Pancreas (tissue), 10 donors: ENCODE measurements at regions not wholly inside any gene's neighbourhood (a gene's known extent, or its start where the extent isn't known, plus 50 kb on each side); places are given as distances from the start of the nearest gene placed in this dataset.

Source experiments
- ATAC-seq, 4 donors: fragments of 200-7000 bp; cut with Tn5 transposase; one replicate each; pipeline versions ENCODE4 v1.8.0 to v1.9.1; 2020; ENCODE audit warnings: mild to moderate bottlenecking in 4 of 4, moderate library complexity in 4 of 4
- DNase-seq, 6 donors: peaks; one replicate each; pipeline ENCODE4 v3.0.0-alpha.2; 2020
- FAIRE-seq: peaks from 2 replicates; lab custom pipeline; 2012; peaks lifted over from hg19 to GRCh38; lab: Jason Lieb, UNC
- H3K27ac ChIP-seq, 4 donors: fragments of 200-600 bp; sonication (generic); 1 replicate in 3 of 4; 2 replicates in 1 of 4; pipeline versions ENCODE4 v1.5.0 to v1.8.0; 2020
- H3K27me3 ChIP-seq, 4 donors: fragments of 200-600 bp; one replicate each; pipeline ENCODE4 v1.8.0; 2021
- H3K36me3 ChIP-seq, 3 donors: fragments of 200-600 bp; sonication (generic) in 1 of 3; one replicate each; pipeline versions ENCODE4 v1.5.0 to v1.8.0; 2020 to 2021
- H3K4me1 ChIP-seq, 3 donors: fragments of 200-600 bp; one replicate each; pipeline ENCODE4 v1.8.0; 2021
- H3K4me3 ChIP-seq, 4 donors: fragments of 200-600 bp; sonication (generic) in 2 of 4; one replicate each; pipeline versions ENCODE4 v1.5.0 to v1.8.0; 2020 to 2021
- H3K9me3 ChIP-seq, 4 donors: fragments of 200-600 bp; one replicate each; pipeline ENCODE4 v1.8.0; 2021
- CTCF ChIP-seq, 4 donors: fragments of 200-600 bp; sonication (generic) in 3 of 4; IDR thresholded peaks; one replicate each; pipeline versions ENCODE4 v1.5.0 to v1.8.0; 2021; ENCODE audit warnings: antibody characterized with exemption in 4 of 4
- WGBS, 2 donors: extraction: QIAGEN DNeasy Blood & Tissue Kit; methylation state at CpG; one replicate each; pipeline ENCODE4 v1.1.7; 2013; 5-methylcytosine and 5-hydroxymethylcytosine counted together
- intact Hi-C, 3 donors: fragments of 100-400 bp; cut with DNase I; formaldehyde crosslinking; loops; one replicate each; pipeline versions ENCODE4 v1.11.1 to v1.14.2; 2022
- donor health status: healthy with polysubstance abuse.
- donor health status: DM: no; HTN: no; CAD: no; lungs with moderate emphysema.
- donor health status: DM: no; HTN: no; CAD: no.
- donor health status: control.
- donor health status: control.
- donor health status: Bipolar disorder and iron deficiency.
- donor health status: DM: yes; HTN: yes; CAD: no.
- donor health status: DM: no; HTN: no; CAD: no.
- donor health status: DM: no; HTN: no; CAD: no.
- donor health status: DM: yes; HTN: yes; CAD: no.

GRCh38 chr1:30120245-30121000 lies 603.0 kb downstream of the MATN1 start:
- intact Hi-C loops = no loop called here
- Histone ChIP-seq H3K4me1 (no peaks in the 10 kb centered on the region), H3K4me3 (no peak overlapping the region), H3K9me3 (no peaks in the 10 kb centered on the region), H3K27me3 (no peaks in the 10 kb centered on the region), H3K36me3 (no peaks in the 10 kb centered on the region), H3K27ac (no peak overlapping the region)
- FAIRE-seq (no peak), DNase-seq (no peak), ATAC-seq (no peak)
- WGBS, 2 donors = 72 to 85% methylated on average over 16 of the region's 16 CpGs
- no peak for TF ChIP-seq CTCF (IDR thresholded peaks at IDR 0.05)

GRCh38 chr1:30117685-30118084 lies 605.7 kb downstream of the MATN1 start:
- TF ChIP-seq CTCF (IDR thresholded peaks at IDR 0.05) = no peak
- Histone ChIP-seq H3K36me3 (no peaks in the 10 kb centered on the region), H3K4me1 (no peaks in the 10 kb centered on the region), H3K9me3 (no peaks in the 10 kb centered on the region), H3K27me3 (no peaks in the 10 kb centered on the region), H3K4me3 (no peak overlapping the region), H3K27ac (no peak overlapping the region)
- DNase-seq (no peak), ATAC-seq (no peak), FAIRE-seq (no peak)
- intact Hi-C loops = no loop called here
- WGBS, 2 donors = 68 to 73% methylated on average over 4 of the region's 4 CpGs

- DNase-seq = peak in 2 of 6 donors; percentile 10 to 25
Observed at GRCh38 chr1:30111431-30111830, 612.0 kb downstream of the MATN1 start.

GRCh38 chr1:30110846-30111245 lies 612.5 kb downstream of the MATN1 start:
- Histone ChIP-seq H3K27me3 (no peaks in the 10 kb centered on the region), H3K4me1 (no peaks in the 10 kb centered on the region), H3K36me3 (no peaks in the 10 kb centered on the region), H3K4me3 (no peak overlapping the region), H3K9me3 (no peaks in the 10 kb centered on the region), H3K27ac (no peak overlapping the region)
- ATAC-seq (no peak), DNase-seq (no peak), FAIRE-seq (no peak)
- TF ChIP-seq CTCF (IDR thresholded peaks at IDR 0.05) = no peak
- WGBS, 2 donors = 35 to 44% methylated on average over 11 of the region's 11 CpGs
- intact Hi-C loops = no loop called here

More at GRCh38 chr1:30111431-30111830, 612.0 kb downstream of the MATN1 start:
- Histone ChIP-seq H3K36me3 (no peaks in the 10 kb centered on the region), H3K27ac (no peak overlapping the region), H3K27me3 (no peaks in the 10 kb centered on the region), H3K4me3 (no peak overlapping the region), H3K4me1 (no peaks in the 10 kb centered on the region), H3K9me3 (no peaks in the 10 kb centered on the region)
- WGBS, 2 donors = 2% methylated on average over 14 of the region's 14 CpGs
- no peak for FAIRE-seq
- intact Hi-C loops = no loop called here
- peak in 3 of 4 donors; percentile 14 to 30 (median 21) for TF ChIP-seq CTCF (IDR thresholded peaks at IDR 0.05)
- peak in 3 of 4 donors; percentile 70 to 83 (median 81) for ATAC-seq

- 41 to 57% methylated on average over 10 of the region's 10 CpGs for WGBS, 2 donors
- Histone ChIP-seq H3K27me3 (no peaks in the 10 kb centered on the region), H3K4me1 (no peaks in the 10 kb centered on the region), H3K9me3 (no peaks in the 10 kb centered on the region), H3K36me3 (no peaks in the 10 kb centered on the region), H3K27ac (no peak overlapping the region), H3K4me3 (no peak overlapping the region)
- DNase-seq = no peak
- no peak for TF ChIP-seq CTCF (IDR thresholded peaks at IDR 0.05)
- no peak for ATAC-seq
- FAIRE-seq = no peak
- intact Hi-C loops = loop anchor here in 1 of 3 donors (5.0 to 10.0 kb wide), 2 partner anchors 315 to 863 kb away; no protein-coding TSS in a partner anchor
Observed at GRCh38 chr1:30109853-30110252, 613.5 kb downstream of the MATN1 start.
